NCI-H187 (cell line): ENCODE measurements at regions not wholly inside any gene's neighbourhood (a gene's known extent, or its start where the extent isn't known, plus 50 kb on each side); places are given as distances from the start of the nearest gene placed in this dataset.
"Not testable (repeated sequence)": the region's sequence is repeated elsewhere in the genome, so short reads cannot be mapped to it uniquely, and the experiment has no call there.

Experiments used
- DNase-seq, 2 experiments: peaks; one replicate each; lab custom pipeline; 2025; lab: John Stamatoyannopoulos, UW

DNA sequence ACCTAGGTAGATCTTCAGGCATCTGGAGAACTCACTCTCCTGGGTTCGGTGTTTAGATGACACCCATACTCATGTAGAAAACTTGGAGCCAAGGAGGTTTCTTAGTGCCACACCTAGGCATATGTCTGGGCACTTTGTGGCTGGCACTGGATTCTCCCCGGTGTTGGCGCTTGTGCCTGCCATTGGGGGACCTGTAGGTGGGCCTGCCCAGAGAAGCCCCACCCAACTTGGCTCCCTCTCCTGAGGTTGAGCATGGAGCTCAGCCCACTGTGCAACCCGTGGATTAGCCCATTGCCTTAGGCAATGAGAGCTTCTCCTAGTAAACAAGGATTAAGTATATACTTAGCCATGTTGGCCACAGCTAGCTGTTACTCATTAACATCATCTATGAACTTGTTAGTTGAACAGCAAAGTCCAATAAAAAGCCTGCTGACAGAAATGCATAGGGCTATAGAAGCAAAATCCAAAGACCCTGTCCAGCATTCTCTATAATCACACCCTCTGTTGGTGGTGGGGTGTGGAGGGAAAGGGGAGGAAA, 335.5 kb upstream of the CHORDC1 start:
- DNase-seq: no peak

DNA sequence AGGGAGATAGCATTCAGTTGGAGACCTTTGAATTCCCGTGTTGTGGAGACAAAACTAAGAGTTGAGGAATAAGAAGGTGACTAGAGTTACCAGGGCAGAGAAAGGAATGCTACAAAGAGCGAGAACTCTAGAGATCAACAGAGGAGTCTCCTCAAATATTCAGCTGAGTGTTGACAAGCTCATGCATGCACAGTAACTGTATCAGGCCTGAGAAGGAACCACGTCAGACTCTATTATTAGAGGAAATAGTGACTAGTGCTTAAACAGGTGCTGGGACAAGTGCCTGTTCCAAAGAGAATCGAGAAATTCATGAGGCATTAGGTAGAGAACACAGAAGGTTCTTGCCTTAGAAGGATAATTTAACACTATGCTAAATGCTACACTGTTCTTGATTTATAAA, 333.8 kb upstream of the CHORDC1 start:
- DNase-seq: no peak

DNA sequence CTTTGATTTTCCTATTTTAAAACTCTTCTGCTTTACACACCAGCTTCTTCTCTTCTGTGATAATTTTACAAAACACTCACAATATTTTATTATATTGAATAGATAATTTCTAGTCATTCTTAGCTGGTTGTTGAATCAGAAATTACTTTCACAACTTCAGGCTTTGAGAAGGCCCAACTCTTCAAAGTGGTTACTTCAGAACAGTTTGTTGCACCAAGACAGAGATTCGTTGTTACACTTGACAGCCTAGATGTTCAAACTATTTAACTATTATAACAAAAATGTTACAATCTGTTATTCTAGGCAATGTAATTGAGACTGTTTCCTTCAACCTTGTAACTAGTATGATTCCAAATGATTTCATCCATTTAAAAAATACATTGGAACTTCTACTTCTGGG, 333.2 kb upstream of the CHORDC1 start:
- no peak for DNase-seq

DNA sequence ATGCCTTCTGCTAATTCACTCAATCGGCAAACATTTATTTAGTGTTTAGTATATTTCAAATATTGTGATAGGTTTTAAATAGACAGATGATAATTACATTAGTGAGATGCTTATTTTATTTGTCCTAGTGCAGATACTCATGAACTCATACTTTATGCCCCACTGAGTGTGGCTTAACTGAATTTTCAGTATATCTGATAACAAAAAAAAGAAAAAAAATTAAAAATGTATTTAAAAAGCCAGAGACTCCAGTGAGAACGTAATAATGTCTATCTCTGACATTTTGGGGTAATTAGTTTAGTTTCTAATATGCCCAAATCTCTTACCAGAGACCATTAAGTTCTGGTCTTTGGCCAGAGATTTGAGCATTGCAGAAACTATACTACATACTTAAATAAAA, 332.6 kb upstream of the CHORDC1 start:
- no peak for DNase-seq

DNA sequence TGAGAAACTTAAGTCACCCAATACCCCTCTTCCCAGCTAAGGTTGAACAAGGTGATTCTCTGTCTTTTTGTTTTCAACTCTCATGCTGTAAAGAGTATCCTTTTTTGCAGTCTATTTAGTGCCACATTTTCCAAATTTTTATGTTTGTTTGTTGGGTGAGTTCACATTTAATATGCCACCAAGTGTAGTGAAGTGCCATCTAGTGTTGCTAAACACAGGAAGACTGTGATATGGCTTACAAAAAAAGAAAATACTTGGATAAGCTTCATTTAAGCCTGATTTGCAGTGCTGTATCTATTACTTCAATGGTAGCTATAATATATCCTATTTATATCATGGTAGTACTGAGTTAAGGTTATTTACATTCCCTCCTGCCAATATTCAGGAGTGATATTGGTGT, 319.2 kb upstream of the CHORDC1 start:
- DNase-seq: no peak

DNA sequence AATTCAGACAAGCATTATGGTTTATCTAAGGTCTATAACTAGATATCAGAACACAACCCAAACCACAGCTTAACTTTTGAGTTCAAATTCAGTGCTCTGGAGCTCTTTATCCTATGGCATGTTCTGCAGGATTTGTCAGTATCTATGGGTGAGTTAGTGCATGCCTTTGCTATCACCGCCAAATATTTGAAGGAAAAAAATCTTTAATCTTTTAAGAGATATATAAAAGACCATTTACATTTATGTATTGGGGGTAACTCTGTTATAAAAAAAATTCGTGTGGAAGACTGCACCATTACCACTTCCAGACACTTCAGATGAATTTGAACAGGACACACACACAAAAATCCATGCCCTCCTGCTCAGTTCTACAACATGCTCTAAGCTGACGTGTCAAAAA, 313.5 kb upstream of the CHORDC1 start:
- DNase-seq: no peak

DNA sequence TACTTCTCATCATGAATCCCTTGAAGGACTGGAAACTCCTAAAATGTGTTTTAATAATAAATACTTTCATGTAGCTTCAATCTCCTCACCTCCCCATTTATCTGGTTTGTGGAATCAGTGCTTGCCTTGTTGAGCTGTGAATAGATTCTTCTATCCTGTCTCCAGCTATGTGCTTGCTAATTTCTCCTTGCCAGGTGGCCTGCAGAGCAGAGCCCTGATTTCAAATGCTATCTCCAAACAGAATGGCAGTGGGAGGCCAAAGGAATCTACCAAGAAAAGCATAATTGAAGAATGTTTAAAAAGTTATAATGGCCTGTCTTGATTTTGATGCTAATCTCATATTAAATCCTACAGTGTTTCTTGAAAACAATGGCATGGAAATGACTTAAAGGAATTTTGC, 309.3 kb upstream of the CHORDC1 start:
- no peak for DNase-seq

DNA sequence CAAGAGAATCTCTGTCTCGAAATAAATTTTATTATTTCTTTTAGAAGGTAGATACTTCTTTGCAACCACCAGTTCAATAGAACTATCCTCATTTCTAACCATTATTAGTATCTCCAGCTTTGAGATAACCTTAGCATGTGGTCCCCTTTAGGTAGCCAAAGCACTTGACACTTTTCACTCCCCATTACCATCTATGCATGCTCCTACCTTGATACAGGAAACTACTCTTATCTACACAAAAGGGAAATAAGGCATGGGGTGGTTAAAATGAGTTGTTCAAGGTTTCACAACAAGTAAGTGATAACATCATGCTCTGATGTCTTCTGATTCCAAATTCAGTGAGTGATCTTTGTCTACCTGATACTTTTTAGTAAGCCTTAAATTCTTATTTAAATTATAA, 308.2 kb upstream of the CHORDC1 start:
- no peak for DNase-seq

DNA sequence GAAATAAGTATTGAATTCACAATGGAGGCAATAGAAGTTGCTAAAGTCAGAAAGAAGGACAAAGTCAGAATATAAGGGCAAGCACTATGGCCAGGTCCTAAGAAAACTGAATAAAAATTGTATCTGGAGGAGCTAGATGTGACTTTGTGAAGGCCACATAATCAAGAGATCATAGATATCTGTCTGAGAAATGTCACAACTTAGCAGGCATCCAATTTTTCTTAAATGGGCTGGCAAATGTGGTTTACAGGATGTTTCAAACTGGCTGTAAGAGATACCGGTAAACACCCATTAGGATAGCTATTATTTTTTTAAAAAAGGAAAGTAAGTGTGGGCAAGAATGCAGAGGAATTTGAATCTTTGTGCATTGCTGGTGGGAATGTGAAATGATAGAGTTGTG, 303.1 kb upstream of the CHORDC1 start:
- DNase-seq: no peak

DNA sequence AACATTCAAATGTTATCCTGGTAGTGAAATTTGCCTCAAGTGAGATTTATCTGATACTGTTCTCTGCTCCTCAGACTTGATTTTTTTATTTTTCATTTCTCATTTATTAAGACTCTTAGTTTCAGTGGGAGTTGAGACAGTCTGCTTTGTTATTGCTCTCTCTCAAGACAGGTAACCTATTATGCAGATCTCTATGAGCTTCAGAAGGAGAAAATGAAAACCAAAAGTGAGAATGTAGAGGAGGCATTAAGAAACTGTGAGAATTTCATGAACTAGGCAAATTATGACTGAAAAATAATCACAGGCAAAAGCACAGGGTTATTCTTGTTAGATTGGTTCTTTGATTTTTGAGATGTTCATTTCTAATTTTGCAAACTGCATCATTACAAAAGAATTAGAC, 290.0 kb upstream of the CHORDC1 start:
- no peak for DNase-seq

DNA sequence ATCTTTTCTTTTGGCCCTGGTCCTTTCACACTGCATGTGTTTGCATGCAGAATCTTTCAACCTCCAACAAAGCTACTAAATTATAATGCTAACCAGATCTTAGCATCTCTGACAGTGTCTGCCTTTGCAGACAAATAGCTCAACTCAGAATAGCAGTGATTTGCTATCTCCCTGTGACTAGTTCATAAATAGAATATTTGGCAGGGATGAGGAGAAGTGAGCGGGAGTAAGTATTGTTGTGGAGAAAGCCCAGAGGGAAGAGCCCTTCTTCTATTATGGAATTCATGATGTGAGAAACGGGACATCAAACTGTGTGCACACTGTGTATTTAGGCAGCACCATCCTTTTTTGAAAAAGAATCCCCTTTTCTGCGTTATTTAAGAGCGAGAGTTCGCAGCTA, 288.0 kb upstream of the CHORDC1 start:
- DNase-seq: no peak

DNA sequence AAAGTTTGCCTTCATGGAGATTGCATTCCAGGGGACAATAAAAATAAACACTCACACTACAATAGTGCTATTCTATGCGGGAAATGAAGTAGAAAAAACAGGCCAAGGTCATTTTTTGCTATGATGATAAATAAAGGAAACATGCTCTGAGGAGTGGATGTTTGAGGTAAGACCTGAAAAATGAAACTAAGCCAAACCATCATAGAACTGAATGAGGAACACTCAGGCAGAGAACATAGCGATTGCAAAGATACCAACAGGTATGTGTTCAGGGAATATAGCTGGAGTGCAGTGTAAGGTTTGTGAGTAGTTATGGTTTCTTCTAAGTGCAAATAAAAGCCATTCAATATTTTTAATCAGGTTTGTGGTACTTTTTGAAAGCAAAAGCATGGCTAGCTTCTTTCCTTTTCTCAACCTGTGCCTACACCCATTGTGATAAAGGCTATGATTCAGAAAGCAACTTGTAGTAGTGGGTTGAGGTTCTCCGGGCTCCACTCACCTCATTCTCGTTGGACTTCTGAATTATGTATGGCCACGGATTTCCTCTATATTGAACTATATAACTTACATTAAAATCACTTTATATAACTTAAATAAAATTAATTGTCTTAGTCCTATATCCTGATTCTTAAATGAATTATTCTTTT, 278.2 kb upstream of the CHORDC1 start:
- no peak for DNase-seq

DNA sequence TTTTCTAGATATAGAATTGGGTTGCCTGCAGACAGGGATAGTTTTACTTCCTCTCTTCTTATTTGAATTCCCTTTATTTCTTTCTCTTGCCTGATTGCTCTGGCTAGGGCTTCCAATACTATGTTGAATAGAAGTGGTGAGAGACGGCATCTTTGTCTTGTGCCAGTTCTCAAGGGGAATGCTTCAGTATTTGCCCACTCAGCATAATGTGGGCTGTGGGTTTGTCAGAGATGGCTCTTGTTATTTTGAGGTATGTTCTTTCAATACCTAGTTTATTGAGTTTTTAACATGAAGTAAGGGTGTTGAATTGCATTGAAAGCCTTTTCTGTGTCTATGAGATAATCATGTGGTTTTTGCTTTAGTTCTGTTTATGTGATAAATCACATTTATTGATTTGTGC, 273.9 kb upstream of the CHORDC1 start:
- no peak for DNase-seq

DNA sequence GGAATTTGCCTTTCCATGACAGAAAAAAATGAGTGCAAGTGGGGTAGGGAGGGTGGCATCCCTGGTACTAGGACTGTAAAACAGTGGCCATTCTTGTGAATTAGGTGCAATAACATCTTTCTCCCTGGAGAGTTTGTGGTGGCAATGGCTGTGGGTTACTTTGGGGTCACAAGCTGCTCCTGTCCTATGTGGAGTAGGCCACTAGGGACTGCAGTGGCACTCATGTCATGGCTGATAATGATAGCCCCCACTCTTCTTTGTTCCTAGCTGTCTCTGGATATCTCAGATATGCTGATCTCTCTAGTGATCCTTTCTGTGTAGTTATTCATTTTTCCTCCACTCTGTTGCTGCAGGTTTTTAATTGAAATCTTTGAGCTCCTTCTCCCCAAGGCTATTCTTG, 270.5 kb upstream of the CHORDC1 start:
- no peak for DNase-seq

DNA sequence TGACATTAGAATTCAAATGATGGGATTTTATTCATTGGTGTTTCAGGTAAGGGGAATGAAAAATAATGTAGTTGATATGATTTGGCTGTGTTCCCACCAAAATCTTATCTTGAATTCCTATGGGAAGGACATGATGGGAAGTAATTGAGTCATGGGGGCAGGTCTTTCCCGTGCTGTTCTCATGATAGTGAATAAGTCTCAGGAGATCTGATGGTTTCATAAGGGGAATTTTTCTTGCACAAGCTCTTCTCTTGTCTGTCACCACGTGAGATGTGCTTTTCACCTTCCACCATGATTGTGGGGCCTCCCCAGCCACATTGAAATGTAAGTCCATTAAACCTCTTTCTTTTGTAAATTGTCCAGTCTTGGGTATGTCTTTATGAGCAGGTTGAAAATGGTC, 268.6 kb upstream of the CHORDC1 start:
- no peak for DNase-seq

DNA sequence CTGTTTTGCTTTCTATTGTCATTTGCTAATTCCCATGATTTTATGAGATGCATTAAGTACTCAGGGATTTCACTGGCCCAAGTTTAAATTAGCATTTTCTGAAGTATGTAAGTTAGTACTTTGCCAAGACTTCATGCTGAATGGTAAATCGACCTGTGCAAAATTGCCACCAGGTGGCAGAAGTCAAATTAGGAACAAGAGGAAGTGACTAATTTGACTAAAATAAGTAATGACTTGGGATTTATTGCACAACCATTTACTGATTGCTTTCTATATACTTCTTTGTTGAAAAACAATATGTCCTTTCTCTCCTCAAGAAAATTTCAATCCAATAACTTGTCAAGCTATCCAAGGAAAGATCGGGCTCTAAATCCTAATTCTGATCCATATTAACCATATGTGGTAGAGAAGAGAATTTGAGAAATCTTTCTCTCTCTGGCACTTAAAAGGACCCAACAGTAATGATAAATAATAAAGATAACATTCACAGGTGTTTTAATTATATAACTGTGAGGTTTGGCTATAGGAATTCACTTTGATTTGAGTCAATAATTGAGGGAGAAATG, 253.7 kb upstream of the CHORDC1 start:
- peak in 1 of 2 experiments; percentile 2 for DNase-seq

DNA sequence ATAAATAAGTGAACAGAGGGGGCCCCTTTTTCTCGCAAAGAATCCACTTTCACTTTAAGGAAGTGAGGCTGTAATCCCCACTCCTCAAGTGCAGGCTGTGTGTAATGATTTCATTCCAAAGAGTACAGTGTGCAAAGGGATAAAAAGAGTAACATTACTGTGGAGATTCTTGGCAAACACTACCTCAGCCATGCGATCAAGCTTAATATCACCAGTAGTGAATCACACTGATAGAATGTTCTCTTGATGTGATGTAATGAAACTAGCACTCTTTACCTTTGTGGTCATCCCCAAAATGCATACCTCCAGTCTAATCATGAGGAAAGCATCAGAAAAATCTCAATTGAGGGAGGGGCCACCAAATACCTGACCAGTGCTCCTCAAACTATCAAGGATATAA, 246.1 kb upstream of the CHORDC1 start:
- no peak for DNase-seq

DNA sequence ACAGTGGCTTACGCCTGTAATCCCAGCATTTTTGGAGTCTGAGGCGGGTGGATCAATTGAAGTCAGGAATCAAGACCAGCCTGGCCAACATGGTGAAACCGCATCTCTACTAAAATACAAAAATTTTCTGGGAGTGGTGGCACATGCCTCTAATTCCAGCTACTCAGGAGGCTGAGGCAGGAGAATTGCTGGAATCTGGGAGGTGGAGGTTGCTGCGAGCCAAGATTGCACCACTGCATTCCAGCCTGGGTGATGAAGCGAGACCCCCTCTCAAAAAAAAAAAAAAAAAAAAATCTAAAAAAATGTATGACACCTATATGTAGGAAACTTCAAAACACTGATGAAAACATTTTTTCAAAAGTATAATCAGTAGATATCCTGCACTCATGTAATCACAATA, 242.7 kb upstream of the CHORDC1 start:
- DNase-seq: no peak

DNA sequence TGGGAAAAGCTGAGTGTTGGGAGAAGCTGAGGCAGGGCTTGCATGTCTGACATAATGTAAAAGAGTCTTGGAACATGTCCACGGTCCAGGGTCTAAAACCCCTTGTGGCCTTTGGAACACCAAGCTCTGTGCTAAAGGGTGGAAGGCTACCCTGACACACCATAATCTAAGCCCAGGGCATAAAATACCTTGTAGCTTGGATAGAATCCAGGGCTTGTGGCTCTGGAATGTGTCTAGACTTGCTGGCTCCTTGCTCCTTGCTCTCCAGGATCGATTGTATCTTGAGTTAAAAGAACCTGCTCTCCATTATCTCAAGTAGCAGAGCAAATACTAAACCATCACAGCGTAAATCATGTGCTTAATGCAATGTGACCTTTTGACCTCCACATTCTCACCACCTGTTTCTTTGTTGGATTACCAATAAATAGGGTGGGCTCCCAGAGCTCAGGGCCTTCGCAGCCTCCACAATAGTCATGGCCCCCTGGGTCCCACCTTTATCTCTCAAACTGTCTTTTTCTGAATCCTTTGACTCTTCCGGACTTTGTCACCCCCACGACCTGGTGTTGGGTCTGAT, 232.6 kb upstream of the CHORDC1 start:
- not testable (repeated sequence) for DNase-seq

DNA sequence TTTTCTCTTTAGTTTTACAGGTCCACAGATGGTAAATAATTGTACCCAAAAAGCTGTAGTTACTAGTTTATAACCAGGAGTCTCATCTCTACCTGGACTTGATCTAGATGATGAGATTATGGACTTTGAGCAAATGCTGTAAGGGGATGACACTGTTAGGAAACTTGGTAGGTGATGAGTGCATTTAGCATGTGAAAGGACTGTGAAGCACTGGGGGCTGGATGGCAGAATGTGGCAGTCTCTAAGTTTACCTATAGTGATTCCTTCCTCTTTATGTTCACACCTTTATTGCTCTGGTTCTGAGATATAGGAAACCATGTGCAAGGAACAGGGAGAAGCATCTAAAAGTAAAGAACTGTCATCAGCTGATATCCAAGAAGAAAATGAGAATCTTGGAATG, 230.7 kb upstream of the CHORDC1 start:
- no peak for DNase-seq

DNA sequence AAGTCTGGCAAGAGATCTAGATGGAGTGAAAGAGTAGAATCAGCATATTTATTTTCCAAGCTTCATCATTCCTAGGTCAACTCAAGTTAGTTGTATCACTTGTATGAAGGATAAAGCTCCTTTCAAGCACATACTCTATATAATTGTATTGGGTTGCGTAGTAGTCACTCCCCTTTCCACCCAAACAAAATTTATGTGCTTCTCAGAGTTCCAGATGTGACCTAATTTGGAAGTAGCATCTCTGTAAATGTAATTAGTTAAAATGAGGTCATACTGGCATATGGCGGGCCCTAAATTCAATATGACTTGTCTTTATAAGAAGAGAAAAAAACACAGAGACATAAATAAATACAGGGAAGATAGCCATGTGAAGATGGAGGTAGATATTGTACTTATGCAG, 226.8 kb upstream of the CHORDC1 start:
- DNase-seq: no peak

DNA sequence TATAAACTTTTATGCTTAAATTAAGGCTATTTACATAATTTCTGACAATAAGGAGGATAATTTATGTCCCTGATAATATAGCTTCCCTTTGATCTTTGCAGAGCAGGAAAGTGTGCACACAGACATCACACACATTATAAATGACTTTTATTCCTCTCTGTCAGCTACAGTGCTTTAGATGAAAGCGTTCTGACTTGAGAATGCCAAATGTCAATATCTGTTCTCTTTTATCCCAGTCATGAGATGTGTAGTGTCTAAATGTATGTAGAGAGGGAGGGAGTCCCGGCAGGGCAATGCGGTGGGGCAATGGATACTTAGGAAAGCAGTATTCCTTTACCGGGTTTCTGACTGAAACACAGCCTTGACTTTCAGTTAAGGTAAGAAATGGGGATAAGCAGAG, 225.4 kb upstream of the CHORDC1 start:
- no peak for DNase-seq

DNA sequence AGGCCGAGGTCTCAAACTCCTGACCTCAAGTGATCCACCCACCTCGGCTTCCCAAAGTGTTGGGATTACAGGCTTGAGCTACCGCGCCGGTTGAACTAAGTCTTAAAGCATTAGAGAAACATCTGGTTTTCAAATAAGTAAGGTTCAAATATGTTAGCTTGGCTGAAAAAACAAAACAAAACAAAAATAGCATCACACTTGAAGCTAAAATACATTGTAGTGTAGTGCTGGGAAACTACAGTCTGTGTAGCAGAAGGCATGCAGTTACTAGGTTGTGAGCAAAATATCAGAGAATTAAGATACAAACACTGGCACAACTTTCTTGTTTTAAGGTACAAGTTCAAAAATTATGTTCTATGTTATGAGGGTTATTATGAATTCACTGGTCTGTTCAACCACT, 224.8 kb upstream of the CHORDC1 start:
- DNase-seq: no peak

DNA sequence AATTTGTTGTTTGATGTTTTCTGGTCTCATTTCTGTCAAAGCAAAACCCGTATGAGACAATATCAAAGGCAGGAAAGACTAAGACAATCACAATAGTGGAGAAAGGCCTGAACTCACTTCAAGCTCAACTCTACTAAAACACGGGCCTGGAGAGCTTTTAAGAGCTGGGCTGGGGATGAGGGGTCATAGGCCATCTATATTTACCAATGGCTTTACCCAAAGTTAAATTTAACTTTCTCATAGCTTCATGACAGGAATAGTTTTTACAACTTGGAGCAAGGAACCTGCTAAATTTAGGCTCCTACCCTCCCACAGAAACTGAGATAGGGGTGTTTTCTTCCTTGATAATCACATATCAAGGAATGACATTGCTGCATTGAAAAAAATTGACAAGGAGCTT, 223.4 kb upstream of the CHORDC1 start:
- DNase-seq: no peak
